Nephron (organoid): ENCODE measurements at regions not wholly inside any gene's neighbourhood (a gene's known extent, or its start where the extent isn't known, plus 50 kb on each side); places are given as distances from the start of the nearest gene placed in this dataset.

Experiments used
- H3K27ac Mint-ChIP-seq, 3 experiments: 2 replicates each; pipeline ENCODE4 v1.8.0; 2020; ENCODE audit warnings: mixed read lengths in 3 of 3, mild to moderate bottlenecking in 2 of 3, moderate library complexity in 1 of 3
- H3K27me3 Mint-ChIP-seq: 2 replicates; pipeline ENCODE4 v1.8.0; 2021; ENCODE audit warnings: low read depth, mild to moderate bottlenecking, moderate library complexity, mixed read lengths
- H3K36me3 Mint-ChIP-seq: 2 replicates; pipeline ENCODE4 v1.8.0; 2020; ENCODE audit warnings: low read depth, mixed read lengths
- H3K4me1 Mint-ChIP-seq: 2 replicates; pipeline ENCODE4 v1.8.0; 2020; ENCODE audit warnings: mixed read lengths
- H3K4me3 Mint-ChIP-seq, 3 experiments: 2 replicates each; pipeline ENCODE4 v1.8.0; 2020; ENCODE audit warnings: mild to moderate bottlenecking in 3 of 3, mixed read lengths in 3 of 3, moderate library complexity in 2 of 3
- H3K9me3 Mint-ChIP-seq: 2 replicates; pipeline ENCODE4 v1.8.0; 2020; ENCODE audit warnings: mixed read lengths
- TF ChIP-seq, protein P1 (sequence below), 3 experiments: fragments of 200-600 bp; sonication (generic); IDR thresholded peaks; one replicate each; pipeline ENCODE4 v1.5.0; 2021; ENCODE audit warnings: antibody characterized with exemption in 3 of 3; ENCODE audit not compliant: unreplicated experiment in 3 of 3

DNA sequence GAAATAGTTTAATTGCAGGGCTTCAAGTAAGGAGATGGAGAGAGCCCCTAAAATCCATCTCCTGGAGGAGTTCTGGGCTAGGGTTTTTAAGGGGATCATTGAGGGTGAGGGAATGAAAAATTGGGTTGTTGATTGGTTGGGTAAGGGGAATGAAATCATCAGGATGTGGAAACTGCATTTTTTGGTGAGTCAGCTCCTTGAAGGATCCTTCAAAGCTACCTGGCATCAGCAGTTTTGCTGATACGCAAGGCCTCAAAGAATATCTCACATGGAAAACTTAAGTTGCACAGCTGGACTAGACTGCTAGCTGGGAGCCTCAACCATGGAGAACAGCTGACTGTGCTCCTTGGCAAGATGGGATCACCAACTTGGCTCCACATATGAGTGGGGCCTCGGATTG lies 136.7 kb downstream of the FGF10 start:
- H3K27me3 Mint-ChIP-seq, result no peaks in the 10 kb centered on the region
- H3K36me3 Mint-ChIP-seq, result no peaks in the 10 kb centered on the region
- TF ChIP-seq, protein P1, sequence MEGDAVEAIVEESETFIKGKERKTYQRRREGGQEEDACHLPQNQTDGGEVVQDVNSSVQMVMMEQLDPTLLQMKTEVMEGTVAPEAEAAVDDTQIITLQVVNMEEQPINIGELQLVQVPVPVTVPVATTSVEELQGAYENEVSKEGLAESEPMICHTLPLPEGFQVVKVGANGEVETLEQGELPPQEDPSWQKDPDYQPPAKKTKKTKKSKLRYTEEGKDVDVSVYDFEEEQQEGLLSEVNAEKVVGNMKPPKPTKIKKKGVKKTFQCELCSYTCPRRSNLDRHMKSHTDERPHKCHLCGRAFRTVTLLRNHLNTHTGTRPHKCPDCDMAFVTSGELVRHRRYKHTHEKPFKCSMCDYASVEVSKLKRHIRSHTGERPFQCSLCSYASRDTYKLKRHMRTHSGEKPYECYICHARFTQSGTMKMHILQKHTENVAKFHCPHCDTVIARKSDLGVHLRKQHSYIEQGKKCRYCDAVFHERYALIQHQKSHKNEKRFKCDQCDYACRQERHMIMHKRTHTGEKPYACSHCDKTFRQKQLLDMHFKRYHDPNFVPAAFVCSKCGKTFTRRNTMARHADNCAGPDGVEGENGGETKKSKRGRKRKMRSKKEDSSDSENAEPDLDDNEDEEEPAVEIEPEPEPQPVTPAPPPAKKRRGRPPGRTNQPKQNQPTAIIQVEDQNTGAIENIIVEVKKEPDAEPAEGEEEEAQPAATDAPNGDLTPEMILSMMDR (IDR thresholded peaks at IDR 0.05; ENCODE audit: unreplicated experiment in 3 of 3), result no peak
- no peaks in the 10 kb centered on the region for H3K4me1 Mint-ChIP-seq
- H3K9me3 Mint-ChIP-seq, result no peaks in the 10 kb centered on the region
- no peak overlapping the region for H3K4me3 Mint-ChIP-seq
- H3K27ac Mint-ChIP-seq, result no peak overlapping the region

DNA sequence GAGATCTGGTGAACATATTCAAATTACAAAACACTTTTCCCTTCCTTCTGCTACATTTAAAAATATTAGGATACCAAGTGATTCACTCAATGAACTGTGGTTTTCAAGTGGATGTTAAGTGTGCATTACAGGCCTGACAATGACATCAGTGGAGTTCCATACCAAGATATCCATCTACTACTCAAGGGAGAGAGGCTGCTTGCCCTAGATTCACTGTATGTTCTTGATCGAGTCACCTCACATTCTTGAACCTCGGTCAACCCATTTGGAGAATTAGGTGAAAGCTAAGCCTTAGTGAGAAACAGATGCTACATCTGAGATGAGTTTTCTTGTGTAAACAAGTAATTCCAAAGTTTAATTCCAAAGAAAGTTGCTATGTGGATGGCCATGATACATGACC lies 142.2 kb downstream of the FGF10 start:
- no peaks in the 10 kb centered on the region for H3K27me3 Mint-ChIP-seq
- no peak overlapping the region for H3K4me3 Mint-ChIP-seq
- H3K36me3 Mint-ChIP-seq, result no peaks in the 10 kb centered on the region
- H3K9me3 Mint-ChIP-seq, result no peaks in the 10 kb centered on the region
- H3K27ac Mint-ChIP-seq, result no peak overlapping the region
- H3K4me1 Mint-ChIP-seq, result no peaks in the 10 kb centered on the region
- TF ChIP-seq, protein P1 (IDR thresholded peaks at IDR 0.05; ENCODE audit: unreplicated experiment in 3 of 3), result no peak

DNA sequence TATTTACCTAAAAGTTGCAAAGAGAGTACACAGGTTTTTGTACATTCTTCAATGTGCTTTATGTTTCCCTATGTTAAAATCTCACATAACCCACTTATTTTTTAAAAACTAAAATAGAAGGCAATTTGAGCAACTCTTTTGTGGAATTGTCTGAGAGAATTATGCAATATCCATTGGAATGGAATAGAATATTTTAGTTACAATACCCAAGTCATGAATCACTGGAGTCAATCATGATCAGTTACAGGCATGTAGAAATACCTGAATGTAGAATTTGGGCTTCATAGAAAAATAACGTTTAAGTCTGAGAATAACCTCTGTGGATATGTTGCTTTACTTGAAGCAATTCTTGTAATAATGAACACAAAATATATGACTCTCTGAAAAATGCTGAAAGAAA lies 143.3 kb downstream of the FGF10 start:
- TF ChIP-seq, protein P1 (IDR thresholded peaks at IDR 0.05; ENCODE audit: unreplicated experiment in 3 of 3), result no peak
- Mint-ChIP-seq H3K9me3 (no peaks in the 10 kb centered on the region), H3K36me3 (no peaks in the 10 kb centered on the region), H3K27me3 (no peaks in the 10 kb centered on the region), H3K4me3 (no peak overlapping the region), H3K27ac (no peak overlapping the region), H3K4me1 (no peaks in the 10 kb centered on the region)

DNA sequence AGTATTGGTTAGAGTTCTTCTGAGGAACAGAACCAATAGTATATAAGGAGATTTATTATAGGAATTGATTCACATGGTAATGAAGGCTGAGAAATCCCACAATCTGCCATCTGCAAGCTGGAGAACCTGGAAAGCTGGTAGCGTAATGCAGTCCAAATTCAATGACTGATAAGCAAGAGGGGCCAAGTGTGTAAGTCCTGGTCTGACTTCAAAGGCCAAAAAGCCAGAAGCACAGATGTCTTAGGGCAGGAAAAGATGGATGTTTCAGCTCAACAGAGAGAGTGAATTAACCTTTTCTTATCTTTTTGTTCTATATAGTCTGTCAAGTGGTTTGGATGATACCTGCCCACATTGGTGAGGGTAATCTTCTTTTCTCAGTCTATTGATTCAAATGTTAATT lies 146.4 kb downstream of the FGF10 start:
- no peaks in the 10 kb centered on the region for H3K4me1 Mint-ChIP-seq
- H3K27me3 Mint-ChIP-seq, result no peaks in the 10 kb centered on the region
- no peaks in the 10 kb centered on the region for H3K36me3 Mint-ChIP-seq
- no peak overlapping the region for H3K4me3 Mint-ChIP-seq
- TF ChIP-seq, protein P1 (IDR thresholded peaks at IDR 0.05; ENCODE audit: unreplicated experiment in 3 of 3), result no peak
- H3K27ac Mint-ChIP-seq, result no peak overlapping the region
- no peaks in the 10 kb centered on the region for H3K9me3 Mint-ChIP-seq

DNA sequence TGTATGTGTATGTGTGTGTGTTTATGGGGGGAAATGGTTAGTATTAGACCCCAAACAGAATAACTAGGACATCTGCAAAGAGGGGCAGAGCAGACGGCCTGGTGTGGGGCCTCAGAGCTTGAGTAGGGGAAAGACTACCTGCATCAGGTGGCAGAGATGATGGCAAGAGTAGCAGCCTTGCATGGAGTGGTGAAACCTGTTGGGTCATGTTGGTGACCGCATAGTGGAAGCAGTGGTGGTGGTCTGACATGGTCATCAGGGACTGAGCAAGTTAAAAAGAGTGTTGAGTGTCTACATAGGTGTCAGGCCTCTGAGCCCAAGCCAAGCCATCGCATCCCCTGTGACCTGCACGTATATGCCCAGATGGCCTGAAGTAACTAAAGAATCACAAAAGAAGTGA lies 153.2 kb downstream of the FGF10 start:
- Mint-ChIP-seq H3K9me3 (no peaks in the 10 kb centered on the region), H3K27ac (no peak overlapping the region), H3K27me3 (no peaks in the 10 kb centered on the region), H3K4me1 (no peaks in the 10 kb centered on the region), H3K4me3 (no peak overlapping the region), H3K36me3 (no peaks in the 10 kb centered on the region)
- TF ChIP-seq, protein P1 (IDR thresholded peaks at IDR 0.05; ENCODE audit: unreplicated experiment in 3 of 3), result no peak

DNA sequence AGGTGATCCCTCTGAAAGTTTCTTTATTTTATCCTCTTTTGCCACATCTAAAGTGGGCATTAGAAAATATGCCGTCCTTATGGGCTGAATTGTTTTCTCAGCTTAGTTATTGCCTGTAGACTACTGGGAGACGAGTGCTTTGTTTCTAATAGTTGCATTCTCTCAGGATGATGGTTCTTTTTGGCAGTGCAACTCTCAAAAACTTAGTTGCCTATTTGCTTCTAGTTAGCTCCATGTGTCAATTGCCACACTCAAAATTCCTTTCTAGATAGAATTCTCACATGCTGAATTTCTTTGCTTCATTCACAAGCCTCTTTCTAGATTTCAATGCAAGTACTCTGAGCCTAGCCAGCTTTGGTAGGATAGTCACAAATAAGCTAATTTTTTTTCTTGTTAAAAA lies 155.5 kb downstream of the FGF10 start:
- H3K27ac Mint-ChIP-seq, result no peak overlapping the region
- no peak overlapping the region for H3K4me3 Mint-ChIP-seq
- H3K36me3 Mint-ChIP-seq, result no peaks in the 10 kb centered on the region
- H3K4me1 Mint-ChIP-seq, result peaks cover 6% of the 10 kb centered on the region
- H3K27me3 Mint-ChIP-seq, result no peaks in the 10 kb centered on the region
- TF ChIP-seq, protein P1 (IDR thresholded peaks at IDR 0.05; ENCODE audit: unreplicated experiment in 3 of 3), result no peak
- no peaks in the 10 kb centered on the region for H3K9me3 Mint-ChIP-seq
